ENCODE measurements at regions not wholly inside any gene's neighbourhood (a gene's known extent, or its start where the extent isn't known, plus 50 kb on each side); places are given as distances from the start of the nearest gene placed in this dataset.

GRCh38 chr20:47971058-47971791 is 185.9 kb upstream of the SULF2 start:
- H3K36me3 ChIP-seq (ENCODE audit: insufficient read depth, low read length): no peaks in the 10 kb centered on the region
- TF ChIP-seq, protein P1, sequence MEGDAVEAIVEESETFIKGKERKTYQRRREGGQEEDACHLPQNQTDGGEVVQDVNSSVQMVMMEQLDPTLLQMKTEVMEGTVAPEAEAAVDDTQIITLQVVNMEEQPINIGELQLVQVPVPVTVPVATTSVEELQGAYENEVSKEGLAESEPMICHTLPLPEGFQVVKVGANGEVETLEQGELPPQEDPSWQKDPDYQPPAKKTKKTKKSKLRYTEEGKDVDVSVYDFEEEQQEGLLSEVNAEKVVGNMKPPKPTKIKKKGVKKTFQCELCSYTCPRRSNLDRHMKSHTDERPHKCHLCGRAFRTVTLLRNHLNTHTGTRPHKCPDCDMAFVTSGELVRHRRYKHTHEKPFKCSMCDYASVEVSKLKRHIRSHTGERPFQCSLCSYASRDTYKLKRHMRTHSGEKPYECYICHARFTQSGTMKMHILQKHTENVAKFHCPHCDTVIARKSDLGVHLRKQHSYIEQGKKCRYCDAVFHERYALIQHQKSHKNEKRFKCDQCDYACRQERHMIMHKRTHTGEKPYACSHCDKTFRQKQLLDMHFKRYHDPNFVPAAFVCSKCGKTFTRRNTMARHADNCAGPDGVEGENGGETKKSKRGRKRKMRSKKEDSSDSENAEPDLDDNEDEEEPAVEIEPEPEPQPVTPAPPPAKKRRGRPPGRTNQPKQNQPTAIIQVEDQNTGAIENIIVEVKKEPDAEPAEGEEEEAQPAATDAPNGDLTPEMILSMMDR (conservative IDR thresholded peaks at IDR 0.05; ENCODE audit: low read length): no peak
- no peak for TF ChIP-seq EZH2phosphoT487 (IDR thresholded peaks at IDR 0.05; ENCODE audit: borderline replicate concordance)
- H3K9me2 ChIP-seq (replicated peaks; ENCODE audit: low read depth, low read length): no peaks in the 10 kb centered on the region
- H3K4me3 ChIP-seq (ENCODE audit: low read length, poor library complexity, severe bottlenecking): no peak overlapping the region
- no peaks in the 10 kb centered on the region for H3K27me3 ChIP-seq (ENCODE audit: insufficient read depth, low read length, poor library complexity, severe bottlenecking)
- no peaks in the 10 kb centered on the region for H3K79me2 ChIP-seq (ENCODE audit: insufficient read depth, low read length)
- no peaks in the 10 kb centered on the region for H3F3A ChIP-seq (ENCODE audit: low read depth)
- H3K4me1 ChIP-seq (ENCODE audit: insufficient read depth, low read length, poor library complexity, severe bottlenecking): peaks cover 6% of the 10 kb centered on the region
- H3K9me3 ChIP-seq (ENCODE audit: insufficient read depth, low read depth, low read length): no peaks in the 10 kb centered on the region
- H3K4me2 ChIP-seq (ENCODE audit: low read depth, low read length, poor library complexity, severe bottlenecking): no peak overlapping the region
- no peak overlapping the region for H2AFZ ChIP-seq (ENCODE audit: low read length)
- H4K20me1 ChIP-seq (ENCODE audit: insufficient read depth, low read length, poor library complexity, severe bottlenecking): no peaks in the 10 kb centered on the region
- no peak overlapping the region for H3K9ac ChIP-seq (ENCODE audit: low read depth, low read length, poor library complexity, severe bottlenecking)

DNA sequence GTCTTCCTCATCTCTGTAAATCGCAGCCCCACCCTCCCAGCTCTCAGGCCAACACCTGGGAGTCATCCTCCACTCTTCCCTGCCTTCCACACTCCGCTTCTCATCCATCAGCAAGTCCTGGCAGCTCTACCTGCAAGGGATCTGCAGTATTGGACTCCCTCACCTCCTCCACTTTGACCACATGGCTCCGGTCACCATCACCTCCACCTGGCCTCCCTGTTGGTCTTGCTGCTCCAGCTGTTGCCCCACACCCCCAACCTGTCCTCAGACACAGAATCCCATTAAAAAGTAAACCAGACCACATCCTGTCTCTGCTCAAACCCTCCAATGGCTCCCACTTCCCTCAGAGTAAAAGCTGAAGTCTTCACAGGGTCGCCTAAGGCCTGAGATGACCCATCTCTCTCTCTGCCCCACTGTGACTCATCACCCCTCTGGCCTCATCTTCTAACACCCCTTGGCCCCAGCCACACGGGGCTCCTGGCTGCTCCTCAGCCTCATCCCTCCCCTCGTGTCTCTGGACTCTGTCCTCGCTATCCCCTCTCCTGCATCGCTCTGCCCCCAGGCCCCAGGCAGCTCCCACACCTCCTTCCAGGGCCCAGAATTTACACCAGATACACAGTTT is 185.1 kb upstream of the SULF2 start:
- Histone ChIP-seq H3K9me3 (ENCODE audit: insufficient read depth, low read depth, low read length) (no peaks in the 10 kb centered on the region), H3K79me2 (ENCODE audit: insufficient read depth, low read length) (no peaks in the 10 kb centered on the region), H3K4me3 (ENCODE audit: low read length, poor library complexity, severe bottlenecking) (no peak overlapping the region), H3K27me3 (ENCODE audit: insufficient read depth, low read length, poor library complexity, severe bottlenecking) (no peaks in the 10 kb centered on the region), H3K9ac (ENCODE audit: low read depth, low read length, poor library complexity, severe bottlenecking) (no peak overlapping the region), H3K9me2 (replicated peaks; ENCODE audit: low read depth, low read length) (no peaks in the 10 kb centered on the region), H3K4me1 (ENCODE audit: insufficient read depth, low read length, poor library complexity, severe bottlenecking) (peaks cover 6% of the 10 kb centered on the region), H3K36me3 (ENCODE audit: insufficient read depth, low read length) (no peaks in the 10 kb centered on the region), H2AFZ (ENCODE audit: low read length) (no peak overlapping the region), H4K20me1 (ENCODE audit: insufficient read depth, low read length, poor library complexity, severe bottlenecking) (no peaks in the 10 kb centered on the region), H3F3A (ENCODE audit: low read depth) (no peaks in the 10 kb centered on the region), H3K4me2 (ENCODE audit: low read depth, low read length, poor library complexity, severe bottlenecking) (no peak overlapping the region)
- no peak for TF ChIP-seq EZH2phosphoT487 (IDR thresholded peaks at IDR 0.05; ENCODE audit: borderline replicate concordance)
- TF ChIP-seq, protein P1 (conservative IDR thresholded peaks at IDR 0.05; ENCODE audit: low read length): no peak

GRCh38 chr20:47969426-47969825 is 184.1 kb upstream of the SULF2 start:
- Histone ChIP-seq H3K9ac (ENCODE audit: low read depth, low read length, poor library complexity, severe bottlenecking) (no peak overlapping the region), H2AFZ (ENCODE audit: low read length) (no peak overlapping the region), H3K9me2 (replicated peaks; ENCODE audit: low read depth, low read length) (no peaks in the 10 kb centered on the region), H3K36me3 (ENCODE audit: insufficient read depth, low read length) (no peaks in the 10 kb centered on the region), H3K4me3 (ENCODE audit: low read length, poor library complexity, severe bottlenecking) (no peak overlapping the region), H3F3A (ENCODE audit: low read depth) (no peaks in the 10 kb centered on the region), H4K20me1 (ENCODE audit: insufficient read depth, low read length, poor library complexity, severe bottlenecking) (no peaks in the 10 kb centered on the region), H3K79me2 (ENCODE audit: insufficient read depth, low read length) (no peaks in the 10 kb centered on the region), H3K27me3 (ENCODE audit: insufficient read depth, low read length, poor library complexity, severe bottlenecking) (no peaks in the 10 kb centered on the region), H3K4me1 (ENCODE audit: insufficient read depth, low read length, poor library complexity, severe bottlenecking) (peaks cover 6% of the 10 kb centered on the region), H3K9me3 (ENCODE audit: insufficient read depth, low read depth, low read length) (no peaks in the 10 kb centered on the region), H3K4me2 (ENCODE audit: low read depth, low read length, poor library complexity, severe bottlenecking) (no peak overlapping the region)
- TF ChIP-seq, protein P1 (conservative IDR thresholded peaks at IDR 0.05; ENCODE audit: low read length): no peak
- TF ChIP-seq EZH2phosphoT487 (IDR thresholded peaks at IDR 0.05; ENCODE audit: borderline replicate concordance): no peak
